Endothelial cell of umbilical vein (primary cell): ENCODE measurements at regions not wholly inside any gene's neighbourhood (a gene's known extent, or its start where the extent isn't known, plus 50 kb on each side); places are given as distances from the start of the nearest gene placed in this dataset.

Experiments
- BruUV-seq: library from RNA; stranded (reverse); fragments of 400-500 nt; replicated peaks from 2 replicates; lab custom pipeline; 2021; lab: Mats Ljungman, UMichigan
- CTCF ChIA-PET: fragments of 300-600, 350-600 bp; sonication (Branson Sonifier 250); formaldehyde crosslinking; loops from one replicate; lab custom pipeline; 2021; ENCODE audit warnings: antibody characterized with exemption, inconsistent platforms; lab: Charles Lee
- POLR2A ChIA-PET: fragments of 300-600, 350-600 bp; sonication (Branson Sonifier 250); formaldehyde crosslinking; loops from one replicate; lab custom pipeline; 2021; ENCODE audit warnings: antibody characterized with exemption, inconsistent platforms; lab: Charles Lee
- DNase-seq: peaks from one replicate; pipeline ENCODE4 v3.0.0-alpha.2; 2011; ENCODE audit warnings: low read depth, low spot score
- FAIRE-seq: peaks from 2 replicates; lab custom pipeline; 2011; peaks lifted over from hg19 to GRCh38; lab: Jason Lieb, UNC
- H2AFZ ChIP-seq: 2 replicates; pipeline ENCODE4 v1.6.0; 2012; ENCODE audit warnings: low read depth, low read length, control low read depth, inconsistent platforms
- H3K27ac ChIP-seq: 2 replicates; pipeline ENCODE4 v1.5.1; 2011; ENCODE audit warnings: low read depth, mild to moderate bottlenecking, control low read depth, low read length, moderate library complexity; ENCODE audit not compliant: insufficient read depth
- H3K27me3 ChIP-seq, 2 experiments: 2 replicates each; pipeline versions ENCODE4 v1.6.0 to v1.6.1; 2011; ENCODE audit warnings: low read length in 2 of 2, mixed read lengths in 1 of 2; ENCODE audit not compliant: control insufficient read depth in 2 of 2, insufficient read depth in 2 of 2
- H3K36me3 ChIP-seq, 2 experiments: 2 replicates in 1 of 2; 3 replicates in 1 of 2; pipeline ENCODE4 v1.5.1; 2011; ENCODE audit warnings: low read length in 2 of 2, mild to moderate bottlenecking in 1 of 2, moderate library complexity in 1 of 2; ENCODE audit not compliant: control insufficient read depth in 2 of 2, insufficient read depth in 2 of 2; ENCODE audit errors: extremely low read depth in 1 of 2
- H3K4me1 ChIP-seq: 3 replicates; pipeline ENCODE4 v1.5.1; 2011; ENCODE audit warnings: mild to moderate bottlenecking, low read length; ENCODE audit not compliant: control insufficient read depth, insufficient read depth; ENCODE audit errors: extremely low read depth
- H3K4me2 ChIP-seq: 2 replicates; pipeline ENCODE4 v1.6.1; 2011; ENCODE audit warnings: low read length, control low read depth, mixed read lengths; ENCODE audit not compliant: insufficient read depth
- H3K4me3 ChIP-seq, 3 experiments: fragments of 200-600 bp in 1 of 3; sonication (generic), shearing (Covaris generic) in 1 of 3; replicated peaks in 1 of 3; 2 replicates each; pipeline ENCODE4 v1.5.1; 2011 to 2016; ENCODE audit warnings: control low read depth in 3 of 3, low read length in 3 of 3, mild to moderate bottlenecking in 2 of 3, inconsistent platforms in 1 of 3, low read depth in 1 of 3, moderate library complexity in 1 of 3; ENCODE audit not compliant: insufficient read depth in 1 of 3
- H3K79me2 ChIP-seq: 2 replicates; pipeline ENCODE4 v1.6.0; 2012; ENCODE audit warnings: low read length, inconsistent platforms; ENCODE audit not compliant: control insufficient read depth, insufficient read depth
- H3K9ac ChIP-seq: replicated peaks from 2 replicates; pipeline ENCODE3; 2011; ENCODE audit warnings: low read length, control low read depth; ENCODE audit not compliant: insufficient read depth; ENCODE audit errors: extremely low read depth
- H3K9me1 ChIP-seq: replicated peaks from 3 replicates; pipeline ENCODE4 v1.6.0; 2011; ENCODE audit warnings: mild to moderate bottlenecking, low read length; ENCODE audit not compliant: control insufficient read depth, insufficient read depth; ENCODE audit errors: extremely low read depth
- H3K9me3 ChIP-seq: replicated peaks from 2 replicates; pipeline ENCODE4 v1.5.1; 2012; ENCODE audit warnings: low read length, inconsistent platforms; ENCODE audit not compliant: control insufficient read depth, insufficient read depth
- H4K20me1 ChIP-seq: replicated peaks from 2 replicates; pipeline ENCODE3; 2011; ENCODE audit warnings: mild to moderate bottlenecking, low read length; ENCODE audit not compliant: control insufficient read depth, insufficient read depth; ENCODE audit errors: extremely low read depth
- CTCF ChIP-seq, 2 donors: IDR thresholded peaks; 1 replicate in 1 of 2; 2 replicates in 1 of 2; pipeline ENCODE4 v1.5.1; 2011; ENCODE audit warnings: low read length in 2 of 2, mild to moderate bottlenecking in 2 of 2, moderate library complexity in 2 of 2, control low read depth in 1 of 2, inconsistent platforms in 1 of 2, low read depth in 1 of 2; ENCODE audit not compliant: insufficient read depth in 1 of 2; ENCODE audit errors: extremely low read depth in 1 of 2
- EZH2 ChIP-seq: IDR thresholded peaks from 2 replicates; pipeline ENCODE4 v1.6.1; 2012; ENCODE audit warnings: borderline replicate concordance, low read depth, mild to moderate bottlenecking, moderate library complexity, low read length, inconsistent platforms; ENCODE audit not compliant: severe bottlenecking
- FOS ChIP-seq: IDR thresholded peaks from 2 replicates; pipeline ENCODE4 v1.6.1; 2011; ENCODE audit warnings: mild to moderate bottlenecking, low read length, moderate library complexity, borderline replicate concordance; ENCODE audit not compliant: insufficient read depth
- GATA2 ChIP-seq: IDR thresholded peaks from 2 replicates; pipeline ENCODE4 v1.7.0; 2011; ENCODE audit warnings: low read depth, mild to moderate bottlenecking, moderate library complexity, mixed read lengths, low read length; ENCODE audit not compliant: insufficient read length, insufficient read depth
- JUN ChIP-seq: IDR thresholded peaks from 2 replicates; pipeline ENCODE4 v1.6.1; 2011; ENCODE audit warnings: borderline replicate concordance, low read depth; ENCODE audit not compliant: insufficient read length, insufficient read depth
- MAX ChIP-seq: IDR thresholded peaks from 2 replicates; pipeline ENCODE4 v1.6.1; 2011; ENCODE audit not compliant: insufficient read depth, insufficient read length
- MYC ChIP-seq: IDR thresholded peaks from one replicate; pipeline ENCODE4 v1.6.1; 2011; ENCODE audit warnings: mild to moderate bottlenecking, low read depth, low read length
- POLR2A ChIP-seq: IDR thresholded peaks from 2 replicates; pipeline ENCODE4 v1.6.1; 2012; ENCODE audit warnings: low read depth, mild to moderate bottlenecking, control low read depth, low read length
- POLR2AphosphoS5 ChIP-seq: IDR thresholded peaks from 2 replicates; pipeline ENCODE4 v1.6.1; 2012; ENCODE audit warnings: low read depth, mild to moderate bottlenecking, control low read depth, low read length, moderate library complexity; ENCODE audit not compliant: insufficient read depth
- dilution Hi-C: fragments of 300-500 bp; cut with MboI; formaldehyde crosslinking; loops from one replicate; pipeline ENCODE4 v1.15.0; 2019; ENCODE audit warnings: low sequenced_read_pairs; ENCODE audit not compliant: extremely low pct_ligation_motif_present
- intact Hi-C: fragments of 100-400 bp; cut with micrococcal nuclease; formaldehyde crosslinking; loops from one replicate; pipeline ENCODE4 v1.10.0; 2022

- ChIA-PET POLR2A (no interaction called here), CTCF (no interaction called here)
- no peak overlapping the region for H3K9ac ChIP-seq
- no peak overlapping the region for H3K27ac ChIP-seq
- H3K4me2 ChIP-seq = no peak overlapping the region
- peaks cover 5% of the 10 kb centered on the region for H3K9me3 ChIP-seq
- no peak for DNase-seq
- no TSS peak for BruUV-seq
- dilution Hi-C loops = no loop called here
- no peak overlapping the region for H3K4me3 ChIP-seq
- H2AFZ ChIP-seq = no peak overlapping the region
- no peaks in the 10 kb centered on the region for H3K4me1 ChIP-seq
- no peaks in the 10 kb centered on the region for H3K9me1 ChIP-seq
- no peaks in the 10 kb centered on the region for H3K36me3 ChIP-seq
- no peaks in the 10 kb centered on the region for H4K20me1 ChIP-seq
- H3K79me2 ChIP-seq = no peaks in the 10 kb centered on the region
- no peak for FAIRE-seq
- TF ChIP-seq MYC (no peak), MAX (no peak), GATA2 (no peak), POLR2A (no peak), EZH2 (no peak), FOS (no peak), JUN (no peak), POLR2AphosphoS5 (no peak)
- no peaks in the 10 kb centered on the region for H3K27me3 ChIP-seq
- intact Hi-C loops = no loop called here
These were observed 852.6 kb upstream of the ID2 start for GRCh38 chr2:7829241-7829640.

- Histone ChIP-seq H3K9ac (no peak overlapping the region), H3K9me3 (peaks cover 5% of the 10 kb centered on the region), H3K27ac (no peak overlapping the region), H3K4me1 (no peaks in the 10 kb centered on the region), H4K20me1 (no peaks in the 10 kb centered on the region), H2AFZ (no peak overlapping the region), H3K4me3 (no peak overlapping the region), H3K27me3 (no peaks in the 10 kb centered on the region), H3K79me2 (no peaks in the 10 kb centered on the region), H3K4me2 (no peak overlapping the region), H3K9me1 (no peaks in the 10 kb centered on the region), H3K36me3 (no peaks in the 10 kb centered on the region)
- ChIA-PET CTCF (no interaction called here), POLR2A (no interaction called here)
- DNase-seq (no peak), FAIRE-seq (no peak)
- intact Hi-C loops (no loop called here), dilution Hi-C loops (no loop called here)
- no TSS peak for BruUV-seq
- TF ChIP-seq JUN = no peak
- no peak for TF ChIP-seq POLR2AphosphoS5
- no peak for TF ChIP-seq MYC
- no peak for TF ChIP-seq FOS
- no peak for TF ChIP-seq GATA2
- TF ChIP-seq MAX = no peak
- no peak for TF ChIP-seq CTCF (IDR thresholded peaks at IDR 0.05; ENCODE audit: extremely low read depth in 1 of 2, insufficient read depth in 1 of 2, low read depth in 1 of 2, low read length in 2 of 2)
- TF ChIP-seq EZH2 = no peak
- no peak for TF ChIP-seq POLR2A
These were observed 851.2 kb upstream of the ID2 start for GRCh38 chr2:7830616-7831015.
